ACHN (cell line): ENCODE measurements at regions not wholly inside any gene's neighbourhood (a gene's known extent, or its start where the extent isn't known, plus 50 kb on each side); places are given as distances from the start of the nearest gene placed in this dataset.

Experiments
- DNase-seq: peaks from one replicate; pipeline ENCODE4 v3.0.0-alpha.2; 2015
- in situ Hi-C: cut with HindIII; loops from 2 replicates; pipeline ENCODE4 v1.10.0; 2017; ENCODE audit warnings: low sequenced_read_pairs, low pct_ligation_motif_present, low pct_unique_long_range_greater_than_20kb

- in situ Hi-C loops, result no loop called here
- no peak for DNase-seq
Measured at GRCh38 chr9:84393266-84393950, 52.9 kb upstream of the SLC28A3 start.

- no peak for DNase-seq
- in situ Hi-C loops, result no loop called here
Measured at GRCh38 chr9:84394036-84394435, 53.5 kb upstream of the SLC28A3 start.

- in situ Hi-C loops, result no loop called here
- peak; percentile 60 for DNase-seq
Measured at GRCh38 chr9:84397151-84397728, 56.7 kb upstream of the SLC28A3 start.

GRCh38 chr9:84397822-84398221 is 57.3 kb upstream of the SLC28A3 start:
- no peak for DNase-seq
- in situ Hi-C loops, result no loop called here

- in situ Hi-C loops, result no loop called here
- DNase-seq, result no peak
Measured at GRCh38 chr9:84402517-84402916, 62.0 kb upstream of the SLC28A3 start.

GRCh38 chr9:84403288-84403687 is 62.7 kb upstream of the SLC28A3 start:
- in situ Hi-C loops, result no loop called here
- DNase-seq, result no peak

GRCh38 chr9:84404095-84404686 is 63.6 kb upstream of the SLC28A3 start:
- peak; percentile 4 for DNase-seq
- in situ Hi-C loops, result no loop called here

- DNase-seq, result no peak
- in situ Hi-C loops, result no loop called here
Measured at GRCh38 chr9:84405667-84406066, 65.1 kb upstream of the SLC28A3 start.

GRCh38 chr9:84408416-84408815 is 67.9 kb upstream of the SLC28A3 start:
- no peak for DNase-seq

GRCh38 chr9:84411683-84412267 is 71.2 kb upstream of the SLC28A3 start:
- DNase-seq, result no peak
- in situ Hi-C loops, result no loop called here

More at GRCh38 chr9:84408416-84408815, 67.9 kb upstream of the SLC28A3 start:
- in situ Hi-C loops, result no loop called here

GRCh38 chr9:84412654-84413053 is 72.1 kb upstream of the SLC28A3 start:
- DNase-seq, result no peak
- in situ Hi-C loops, result no loop called here

GRCh38 chr9:84413301-84413700 is 72.7 kb upstream of the SLC28A3 start:
- no peak for DNase-seq
- in situ Hi-C loops, result no loop called here

GRCh38 chr9:84419031-84419602 is 78.6 kb upstream of the SLC28A3 start:
- in situ Hi-C loops, result no loop called here
- DNase-seq, result no peak

GRCh38 chr9:84424931-84425330 is 84.4 kb upstream of the SLC28A3 start:
- DNase-seq, result no peak
- in situ Hi-C loops, result no loop called here

- no peak for DNase-seq
- in situ Hi-C loops, result no loop called here
Measured at GRCh38 chr9:84432746-84433145, 92.2 kb upstream of the SLC28A3 start.

- in situ Hi-C loops, result no loop called here
- no peak for DNase-seq
Measured at GRCh38 chr9:84435902-84436301, 95.3 kb upstream of the SLC28A3 start.

- in situ Hi-C loops, result no loop called here
- DNase-seq, result no peak
Measured at GRCh38 chr9:84436386-84437109, 96.0 kb upstream of the SLC28A3 start.

- in situ Hi-C loops, result no loop called here
- DNase-seq, result no peak
Measured at GRCh38 chr9:84438391-84438790, 97.8 kb upstream of the SLC28A3 start.

GRCh38 chr9:84439250-84439649 is 98.7 kb upstream of the SLC28A3 start:
- in situ Hi-C loops, result no loop called here
- DNase-seq, result no peak
